ENCODE measurements at regions not wholly inside any gene's neighbourhood (a gene's known extent, or its start where the extent isn't known, plus 50 kb on each side); places are given as distances from the start of the nearest gene placed in this dataset.

- TF ChIP-seq CTCF (IDR thresholded peaks at IDR 0.05), result no peak
- Histone ChIP-seq H3K9me3 (ENCODE audit: control insufficient read depth in 1 of 2, insufficient read depth in 1 of 2, low read length in 2 of 2) (no peaks in the 10 kb centered on the region), H3K27ac (ENCODE audit: low read depth in 1 of 2, low read length in 2 of 2) (no peak overlapping the region), H3K36me3 (ENCODE audit: insufficient read depth, low read length) (no peaks in the 10 kb centered on the region), H3K27me3 (ENCODE audit: control insufficient read depth in 1 of 2, insufficient read depth in 2 of 2, low read length in 2 of 2) (no peaks in the 10 kb centered on the region), H3K4me3 (ENCODE audit: low read length) (no peak overlapping the region), H3K4me1 (ENCODE audit: insufficient read depth, low read length) (no peaks in the 10 kb centered on the region)
- no peak for ATAC-seq (ENCODE audit: poor library complexity)
- no peaks in the 10 kb centered on the region for H3K36me3 Mint-ChIP-seq (ENCODE audit: low read depth)
- POLR2A ChIA-PET, result no interaction called here
- CTCF ChIA-PET, result no interaction called here
- H3K27ac Mint-ChIP-seq, result no peak overlapping the region
- no peak overlapping the region for H3K4me3 Mint-ChIP-seq
- peaks cover 6% of the 10 kb centered on the region for H3K27me3 Mint-ChIP-seq
- H3K4me1 Mint-ChIP-seq (ENCODE audit: low read depth), result no peaks in the 10 kb centered on the region
- peak in 2 of 14 experiments; percentile 2 to 4 for DNase-seq
- intact Hi-C loops (cut with DNase I, micrococcal nuclease), result no loop called here
- no peaks in the 10 kb centered on the region for H3K9me3 Mint-ChIP-seq
Measured at GRCh38 chr12:58540480-58541299, 379.6 kb downstream of the LRIG3 start.

GRCh38 chr12:58541300-58541690, 379.0 kb downstream of the LRIG3 start:
- no peaks in the 10 kb centered on the region for H3K4me1 Mint-ChIP-seq (ENCODE audit: low read depth)
- H3K27ac Mint-ChIP-seq, result no peak overlapping the region
- POLR2A ChIA-PET, result no interaction called here
- DNase-seq (no peak), ATAC-seq (ENCODE audit: poor library complexity) (no peak)
- no peaks in the 10 kb centered on the region for H3K27me3 ChIP-seq (ENCODE audit: control insufficient read depth in 1 of 2, insufficient read depth in 2 of 2, low read length in 2 of 2)
- H3K27ac ChIP-seq (ENCODE audit: low read depth in 1 of 2, low read length in 2 of 2), result no peak overlapping the region
- no peaks in the 10 kb centered on the region for H3K9me3 ChIP-seq (ENCODE audit: control insufficient read depth in 1 of 2, insufficient read depth in 1 of 2, low read length in 2 of 2)
- H3K9me3 Mint-ChIP-seq, result no peaks in the 10 kb centered on the region
- no peak overlapping the region for H3K4me3 ChIP-seq (ENCODE audit: low read length)
- intact Hi-C loops (cut with DNase I, micrococcal nuclease), result no loop called here
- no peaks in the 10 kb centered on the region for H3K4me1 ChIP-seq (ENCODE audit: insufficient read depth, low read length)
- no peaks in the 10 kb centered on the region for H3K36me3 Mint-ChIP-seq (ENCODE audit: low read depth)
- H3K4me3 Mint-ChIP-seq, result no peak overlapping the region
- H3K27me3 Mint-ChIP-seq, result peaks cover 9% of the 10 kb centered on the region
- CTCF ChIA-PET, result no interaction called here
- no peak for TF ChIP-seq CTCF (IDR thresholded peaks at IDR 0.05)
- H3K36me3 ChIP-seq (ENCODE audit: insufficient read depth, low read length), result no peaks in the 10 kb centered on the region

- H3K9me3 Mint-ChIP-seq, result no peaks in the 10 kb centered on the region
- TF ChIP-seq CTCF (IDR thresholded peaks at IDR 0.05), result no peak
- Histone ChIP-seq H3K4me1 (ENCODE audit: insufficient read depth, low read length) (no peaks in the 10 kb centered on the region), H3K27ac (ENCODE audit: low read depth in 1 of 2, low read length in 2 of 2) (no peak overlapping the region), H3K9me3 (ENCODE audit: control insufficient read depth in 1 of 2, insufficient read depth in 1 of 2, low read length in 2 of 2) (no peaks in the 10 kb centered on the region), H3K4me3 (ENCODE audit: low read length) (no peak overlapping the region), H3K27me3 (ENCODE audit: control insufficient read depth in 1 of 2, insufficient read depth in 2 of 2, low read length in 2 of 2) (no peaks in the 10 kb centered on the region), H3K36me3 (ENCODE audit: insufficient read depth, low read length) (no peaks in the 10 kb centered on the region)
- intact Hi-C loops (cut with DNase I, micrococcal nuclease), result no loop called here
- no peaks in the 10 kb centered on the region for H3K4me1 Mint-ChIP-seq (ENCODE audit: low read depth)
- no peaks in the 10 kb centered on the region for H3K36me3 Mint-ChIP-seq (ENCODE audit: low read depth)
- H3K27ac Mint-ChIP-seq, result no peak overlapping the region
- ATAC-seq (ENCODE audit: poor library complexity), result no peak
- ChIA-PET CTCF (no interaction called here), POLR2A (no interaction called here)
- no peak overlapping the region for H3K4me3 Mint-ChIP-seq
- peaks cover 9% of the 10 kb centered on the region for H3K27me3 Mint-ChIP-seq
- no peak for DNase-seq
Measured at GRCh38 chr12:58544281-58544680, 376.0 kb downstream of the LRIG3 start.
